Activated T-helper 2 cell treated with anti-CD3 and anti-CD28 coated beads, Interferon-gamma antibody, Interleukin-2, Interleukin-4, amounts not matched to agents 10 μg/mL and 5 μg/mL and 100 μg/mL, durations not matched to agents 14 hours and 24 hours and 36 hours (primary cell): ENCODE measurements at regions not wholly inside any gene's neighbourhood (a gene's known extent, or its start where the extent isn't known, plus 50 kb on each side); places are given as distances from the start of the nearest gene placed in this dataset.

Experiments
- DNase-seq: peaks from one replicate; pipeline ENCODE4 v3.0.0; 2021; ENCODE audit warnings: low spot score
- H3K27ac Mint-ChIP-seq: one replicate; pipeline ENCODE4 v1.8.0; 2021; ENCODE audit warnings: mixed read lengths
- H3K27me3 Mint-ChIP-seq: one replicate; pipeline ENCODE4 v1.8.0; 2021; ENCODE audit warnings: low read depth, mixed read lengths
- H3K36me3 Mint-ChIP-seq: one replicate; pipeline ENCODE4 v1.8.0; 2021; ENCODE audit warnings: low read depth, mixed read lengths
- H3K4me1 Mint-ChIP-seq: one replicate; pipeline ENCODE4 v1.8.0; 2021; ENCODE audit warnings: low read depth, mixed read lengths
- H3K4me3 Mint-ChIP-seq: one replicate; pipeline ENCODE4 v1.8.0; 2021; ENCODE audit warnings: low read depth, mild to moderate bottlenecking, moderate library complexity, mixed read lengths
- H3K9me3 Mint-ChIP-seq: one replicate; pipeline ENCODE4 v1.8.0; 2021; ENCODE audit warnings: mixed read lengths
- intact Hi-C: fragments of 100-400 bp; cut with micrococcal nuclease; formaldehyde crosslinking; loops from one replicate; pipeline ENCODE4 v1.15.1; 2023

- intact Hi-C loops = no loop called here
- H3K27me3 Mint-ChIP-seq = no peaks in the 10 kb centered on the region
- DNase-seq = no peak
- no peaks in the 10 kb centered on the region for H3K9me3 Mint-ChIP-seq
- no peak overlapping the region for H3K4me3 Mint-ChIP-seq
- H3K36me3 Mint-ChIP-seq = no peaks in the 10 kb centered on the region
- no peaks in the 10 kb centered on the region for H3K4me1 Mint-ChIP-seq
- no peak overlapping the region for H3K27ac Mint-ChIP-seq
These were observed 140.8 kb upstream of the ZNF462 start for GRCh38 chr9:106722051-106722753.

DNA sequence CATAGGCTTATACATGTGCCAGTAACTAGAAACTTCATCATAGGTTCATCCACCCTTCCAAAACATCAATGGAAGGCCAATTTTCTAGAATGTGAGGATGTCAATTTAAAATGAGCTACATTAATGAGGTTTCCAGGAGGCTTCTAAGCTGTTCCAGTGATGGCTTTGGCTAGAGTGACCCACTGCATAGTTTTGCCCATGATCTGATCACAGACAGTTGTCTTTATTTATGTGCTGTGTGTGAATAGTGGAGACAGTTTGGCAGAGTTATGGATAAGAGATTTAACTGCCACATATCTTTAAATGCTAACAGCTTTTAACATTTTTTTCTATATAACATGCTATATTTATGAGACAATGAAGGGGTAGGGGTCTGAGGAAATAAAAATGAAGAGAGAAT, 139.0 kb upstream of the ZNF462 start:
- no peak overlapping the region for H3K27ac Mint-ChIP-seq
- no peak for DNase-seq
- H3K9me3 Mint-ChIP-seq = no peaks in the 10 kb centered on the region
- H3K4me1 Mint-ChIP-seq = no peaks in the 10 kb centered on the region
- H3K4me3 Mint-ChIP-seq = no peak overlapping the region
- no peaks in the 10 kb centered on the region for H3K27me3 Mint-ChIP-seq
- H3K36me3 Mint-ChIP-seq = no peaks in the 10 kb centered on the region
- intact Hi-C loops = no loop called here

- no peak for DNase-seq
- Mint-ChIP-seq H3K27ac (no peak overlapping the region), H3K36me3 (no peaks in the 10 kb centered on the region), H3K4me1 (no peaks in the 10 kb centered on the region), H3K9me3 (no peaks in the 10 kb centered on the region), H3K4me3 (no peak overlapping the region), H3K27me3 (no peaks in the 10 kb centered on the region)
- intact Hi-C loops = no loop called here
These were observed 138.4 kb upstream of the ZNF462 start for GRCh38 chr9:106724566-106724965.

DNA sequence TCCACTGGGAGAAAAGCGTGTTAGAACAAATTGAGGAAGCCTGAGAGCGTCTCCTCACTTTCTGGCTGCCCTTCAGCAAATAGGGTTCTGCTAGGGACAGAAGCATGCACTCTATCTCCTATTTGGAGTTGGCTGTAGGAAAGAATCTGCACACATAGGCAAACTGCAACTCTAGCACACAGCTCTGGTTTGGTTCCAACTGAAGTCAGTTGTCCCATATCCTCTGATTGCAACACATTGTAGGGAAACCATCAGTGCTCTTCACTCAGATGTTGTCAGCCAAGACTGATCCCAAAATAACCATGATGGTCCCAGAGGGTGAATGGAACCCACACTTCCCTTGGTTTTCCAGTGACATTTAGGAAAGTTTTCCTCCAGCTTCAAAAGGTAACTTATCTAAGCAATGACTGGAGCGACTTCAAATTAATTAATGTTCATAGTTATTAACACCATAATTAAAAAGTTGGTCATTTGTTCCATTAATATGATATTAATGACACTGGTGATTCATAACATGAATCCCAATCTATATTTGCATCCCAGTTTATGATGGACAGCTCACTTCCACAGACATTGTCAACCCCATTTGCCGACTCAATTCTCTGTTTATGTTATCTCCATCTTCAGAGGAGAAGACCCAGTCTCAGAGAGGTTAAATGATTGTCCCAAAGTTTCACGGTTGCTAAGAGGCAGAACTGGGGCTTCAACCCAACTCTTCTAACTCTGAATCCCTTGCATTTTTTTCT, 136.7 kb upstream of the ZNF462 start:
- Mint-ChIP-seq H3K9me3 (no peaks in the 10 kb centered on the region), H3K4me3 (no peak overlapping the region), H3K27me3 (no peaks in the 10 kb centered on the region), H3K27ac (no peak overlapping the region), H3K4me1 (no peaks in the 10 kb centered on the region), H3K36me3 (no peaks in the 10 kb centered on the region)
- intact Hi-C loops = no loop called here
- DNase-seq = no peak

GRCh38 chr9:106727969-106728368, 135.0 kb upstream of the ZNF462 start:
- no peak overlapping the region for H3K4me3 Mint-ChIP-seq
- no peak for DNase-seq
- H3K4me1 Mint-ChIP-seq = no peaks in the 10 kb centered on the region

GRCh38 chr9:106728860-106729259, 134.1 kb upstream of the ZNF462 start:
- no peak for DNase-seq
- Mint-ChIP-seq H3K36me3 (no peaks in the 10 kb centered on the region), H3K27ac (no peak overlapping the region), H3K4me1 (no peaks in the 10 kb centered on the region), H3K9me3 (no peaks in the 10 kb centered on the region), H3K4me3 (no peak overlapping the region), H3K27me3 (no peaks in the 10 kb centered on the region)
- intact Hi-C loops = no loop called here

More at GRCh38 chr9:106727969-106728368, 135.0 kb upstream of the ZNF462 start:
- intact Hi-C loops = no loop called here
- H3K9me3 Mint-ChIP-seq = no peaks in the 10 kb centered on the region
- H3K27me3 Mint-ChIP-seq = no peaks in the 10 kb centered on the region
- no peaks in the 10 kb centered on the region for H3K36me3 Mint-ChIP-seq
- no peak overlapping the region for H3K27ac Mint-ChIP-seq

- DNase-seq = no peak
- Mint-ChIP-seq H3K27me3 (no peaks in the 10 kb centered on the region), H3K27ac (no peak overlapping the region), H3K4me3 (no peak overlapping the region), H3K9me3 (no peaks in the 10 kb centered on the region), H3K36me3 (no peaks in the 10 kb centered on the region), H3K4me1 (no peaks in the 10 kb centered on the region)
- intact Hi-C loops = no loop called here
These were observed 131.1 kb upstream of the ZNF462 start for GRCh38 chr9:106731910-106732309.

DNA sequence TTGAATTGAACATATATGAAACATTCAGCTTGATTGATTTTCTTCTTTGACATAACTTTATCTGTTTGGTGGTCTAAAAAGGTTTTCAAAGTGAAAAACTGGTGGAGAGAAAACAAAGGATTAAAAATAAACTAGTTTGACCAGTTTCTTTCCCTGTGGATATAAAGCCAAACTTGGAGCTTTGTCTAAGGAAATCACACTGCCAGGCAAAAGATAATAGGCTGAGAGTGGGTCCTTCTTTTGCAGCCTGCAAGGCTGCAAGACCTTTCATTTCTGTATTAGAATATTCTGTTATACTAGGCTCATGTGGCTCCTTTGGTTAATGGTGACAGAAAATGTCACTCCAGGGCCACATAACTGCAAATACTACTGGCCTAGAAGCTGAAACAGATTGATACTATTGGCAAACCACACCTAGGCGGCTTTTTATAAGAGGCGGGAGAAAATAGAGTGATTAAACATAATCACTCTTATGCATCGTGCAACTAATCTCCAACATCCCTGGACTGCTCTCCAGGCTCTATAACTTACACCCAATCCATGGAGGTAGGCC, 129.1 kb upstream of the ZNF462 start:
- Mint-ChIP-seq H3K27ac (no peak overlapping the region), H3K9me3 (no peaks in the 10 kb centered on the region), H3K27me3 (no peaks in the 10 kb centered on the region), H3K36me3 (no peaks in the 10 kb centered on the region), H3K4me3 (no peak overlapping the region), H3K4me1 (no peaks in the 10 kb centered on the region)
- DNase-seq = no peak
- intact Hi-C loops = no loop called here

- H3K36me3 Mint-ChIP-seq = no peaks in the 10 kb centered on the region
- DNase-seq = no peak
- no peak overlapping the region for H3K4me3 Mint-ChIP-seq
- intact Hi-C loops = no loop called here
- no peak overlapping the region for H3K27ac Mint-ChIP-seq
- H3K4me1 Mint-ChIP-seq = no peaks in the 10 kb centered on the region
- H3K9me3 Mint-ChIP-seq = no peaks in the 10 kb centered on the region
- H3K27me3 Mint-ChIP-seq = no peaks in the 10 kb centered on the region
These were observed 125.5 kb upstream of the ZNF462 start for GRCh38 chr9:106737516-106737915.

- DNase-seq = no peak
- Mint-ChIP-seq H3K9me3 (no peaks in the 10 kb centered on the region), H3K36me3 (no peaks in the 10 kb centered on the region), H3K4me3 (no peak overlapping the region), H3K27me3 (no peaks in the 10 kb centered on the region), H3K4me1 (no peaks in the 10 kb centered on the region), H3K27ac (no peak overlapping the region)
- intact Hi-C loops = no loop called here
These were observed 124.9 kb upstream of the ZNF462 start for GRCh38 chr9:106738109-106738508.

GRCh38 chr9:106745457-106745856, 117.5 kb upstream of the ZNF462 start:
- DNase-seq = no peak
- H3K4me1 Mint-ChIP-seq = no peaks in the 10 kb centered on the region
- no peak overlapping the region for H3K27ac Mint-ChIP-seq
- no peaks in the 10 kb centered on the region for H3K27me3 Mint-ChIP-seq
- H3K9me3 Mint-ChIP-seq = no peaks in the 10 kb centered on the region
- intact Hi-C loops = no loop called here
- H3K36me3 Mint-ChIP-seq = no peaks in the 10 kb centered on the region
- no peak overlapping the region for H3K4me3 Mint-ChIP-seq

DNA sequence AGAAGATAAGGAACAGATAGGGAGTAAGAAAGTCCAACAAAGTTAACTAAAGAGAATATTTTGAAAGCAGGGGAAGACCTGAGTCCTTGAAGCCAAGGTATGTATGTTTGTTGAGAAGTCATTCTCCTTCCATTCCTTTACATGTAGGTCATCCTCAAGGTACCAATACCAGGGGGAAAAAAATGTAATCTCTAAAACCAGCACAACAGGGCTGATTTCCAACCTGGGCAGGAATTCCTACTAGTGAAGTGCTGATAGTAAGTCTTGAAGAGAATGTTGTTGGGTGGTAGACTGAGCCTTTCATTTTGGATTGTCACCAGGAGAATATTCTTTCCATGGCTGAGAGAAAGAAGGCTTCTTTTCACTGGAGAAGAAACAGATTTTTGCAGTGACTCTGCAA, 117.1 kb upstream of the ZNF462 start:
- Mint-ChIP-seq H3K27ac (no peak overlapping the region), H3K4me1 (no peaks in the 10 kb centered on the region), H3K36me3 (no peaks in the 10 kb centered on the region), H3K4me3 (no peak overlapping the region), H3K9me3 (no peaks in the 10 kb centered on the region), H3K27me3 (no peaks in the 10 kb centered on the region)
- intact Hi-C loops = no loop called here
- no peak for DNase-seq

DNA sequence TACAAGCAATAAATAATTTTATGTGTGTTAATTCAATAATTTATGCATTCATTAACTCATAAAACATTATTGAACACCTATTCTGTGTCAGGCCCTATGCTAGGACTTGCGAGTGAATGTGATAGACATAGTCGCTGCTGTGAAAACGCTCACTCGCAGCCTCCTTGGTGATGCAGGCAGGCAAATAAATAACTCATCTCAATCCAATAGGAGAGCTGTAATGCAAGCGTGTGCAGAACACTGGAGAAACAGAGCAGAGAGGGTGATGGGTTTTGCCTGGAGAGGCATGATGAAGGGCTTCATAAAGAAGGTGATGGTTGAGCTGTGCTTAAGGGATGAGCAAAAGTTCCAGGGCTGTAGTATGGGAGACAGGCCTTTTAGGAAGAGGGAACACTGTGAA, 111.3 kb upstream of the ZNF462 start:
- Mint-ChIP-seq H3K36me3 (no peaks in the 10 kb centered on the region), H3K27ac (no peak overlapping the region), H3K9me3 (no peaks in the 10 kb centered on the region), H3K27me3 (no peaks in the 10 kb centered on the region), H3K4me1 (peaks cover 2% of the 10 kb centered on the region), H3K4me3 (no peak overlapping the region)
- no peak for DNase-seq
- intact Hi-C loops = no loop called here
